Ramos (cell line): ENCODE measurements at regions not wholly inside any gene's neighbourhood (a gene's known extent, or its start where the extent isn't known, plus 50 kb on each side); places are given as distances from the start of the nearest gene placed in this dataset.

Experiments
- in situ Hi-C: fragments of 300-500 bp; cut with MboI; formaldehyde crosslinking; loops from one replicate; pipeline ENCODE4 v1.14.3; 2022; ENCODE audit warnings: low sequenced_read_pairs; ENCODE audit not compliant: unreplicated experiment

- in situ Hi-C loops, result no loop called here
Observed at GRCh38 chr11:122359081-122359571, 243.1 kb upstream of the BLID start.

GRCh38 chr11:122358292-122358691 lies 242.3 kb upstream of the BLID start:
- in situ Hi-C loops, result no loop called here

GRCh38 chr11:122355968-122356367 lies 240.0 kb upstream of the BLID start:
- in situ Hi-C loops, result no loop called here

DNA sequence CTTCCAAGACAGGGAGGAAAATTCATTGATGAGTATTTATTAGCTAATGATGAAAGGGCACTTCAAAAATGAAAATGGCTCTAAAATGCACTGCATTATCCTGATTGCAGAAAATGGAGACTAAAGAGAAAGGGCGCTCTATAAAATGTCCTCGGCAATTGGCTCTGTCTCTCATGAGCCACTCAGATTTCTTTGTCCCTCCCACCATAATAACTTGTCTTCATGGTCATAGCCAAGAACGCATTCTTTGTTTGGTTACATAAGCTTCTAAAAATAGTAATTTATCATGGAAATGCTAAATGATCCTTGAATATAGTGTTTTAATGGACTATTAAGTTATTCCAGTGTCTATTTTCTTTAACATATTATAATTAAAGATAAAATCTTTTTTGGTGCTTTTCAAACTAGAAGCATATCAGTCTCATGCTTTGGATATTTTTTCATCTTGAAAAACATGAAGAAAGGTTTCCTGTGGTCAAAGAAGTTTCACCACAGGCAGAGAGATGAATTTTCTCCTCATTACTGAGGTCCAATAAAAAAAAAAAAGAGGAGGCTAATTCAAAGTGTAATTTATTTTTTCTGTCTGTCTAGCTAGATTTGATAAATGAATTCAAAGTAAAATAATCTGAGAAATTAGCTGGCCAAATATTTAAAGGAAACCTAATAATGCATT lies 238.1 kb upstream of the BLID start:
- in situ Hi-C loops, result no loop called here

GRCh38 chr11:122353561-122353960 lies 237.5 kb upstream of the BLID start:
- in situ Hi-C loops, result no loop called here

- in situ Hi-C loops, result no loop called here
Observed at GRCh38 chr11:122348659-122349409, 232.8 kb upstream of the BLID start.

DNA sequence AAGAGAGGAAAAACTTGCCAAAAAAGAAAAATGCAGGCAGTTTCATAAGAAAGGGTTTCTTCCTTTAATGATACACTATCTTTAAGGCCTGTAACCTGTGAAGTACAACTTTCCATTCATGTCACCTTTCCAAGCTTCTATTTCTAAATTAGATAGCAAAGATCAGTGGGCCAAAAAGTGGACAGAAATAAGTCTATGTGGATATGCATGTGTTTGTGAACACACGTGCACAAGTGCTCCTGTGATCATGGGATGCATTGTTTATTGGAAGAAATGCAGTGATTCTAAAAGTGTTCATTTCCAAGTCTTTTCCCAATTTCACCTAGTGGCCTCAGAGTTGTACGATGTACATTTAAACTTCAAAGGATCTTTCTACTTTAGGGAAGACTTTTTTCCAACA lies 230.0 kb upstream of the BLID start:
- in situ Hi-C loops, result no loop called here

- in situ Hi-C loops, result no loop called here
Observed at GRCh38 chr11:122345586-122345985, 229.6 kb upstream of the BLID start.

DNA sequence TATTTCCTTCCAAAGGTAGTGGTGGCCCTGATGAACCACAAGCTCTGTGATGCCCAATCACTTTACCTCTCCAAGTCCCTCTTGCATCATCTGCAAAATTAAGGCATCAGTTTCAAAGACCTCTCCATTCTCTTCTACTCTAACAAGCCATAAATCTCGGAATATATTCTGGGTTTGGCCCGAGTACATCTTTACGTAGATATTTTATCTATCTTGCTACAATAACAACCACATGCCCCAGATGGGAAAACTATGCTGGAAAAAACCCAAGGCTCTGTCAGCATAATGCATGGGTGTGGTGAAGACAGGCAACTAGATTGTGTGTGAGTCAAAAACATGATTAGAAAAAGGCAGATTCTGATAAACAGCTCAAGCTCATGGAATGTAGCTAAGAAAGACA lies 228.2 kb upstream of the BLID start:
- in situ Hi-C loops, result no loop called here

DNA sequence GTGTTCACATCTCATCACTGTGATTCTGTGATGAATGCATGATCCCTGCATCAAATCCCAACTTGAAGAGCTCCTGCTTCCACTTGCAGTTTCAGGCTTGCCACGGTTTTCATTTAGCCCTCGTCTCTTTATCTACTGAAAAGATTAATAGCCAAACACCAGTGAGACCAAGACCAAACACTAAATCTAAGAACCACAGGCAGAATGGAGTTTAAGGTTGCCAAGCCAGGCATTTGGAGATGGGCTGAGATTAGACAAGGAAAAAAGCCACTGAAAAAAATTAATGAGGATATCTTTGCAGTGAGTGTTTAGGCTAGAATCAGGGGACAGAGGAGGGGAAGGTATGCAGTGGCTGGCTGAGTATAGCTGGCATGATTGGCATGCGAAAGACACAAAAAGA lies 227.2 kb upstream of the BLID start:
- in situ Hi-C loops, result no loop called here

GRCh38 chr11:122342089-122342744 lies 226.2 kb upstream of the BLID start:
- in situ Hi-C loops, result no loop called here

DNA sequence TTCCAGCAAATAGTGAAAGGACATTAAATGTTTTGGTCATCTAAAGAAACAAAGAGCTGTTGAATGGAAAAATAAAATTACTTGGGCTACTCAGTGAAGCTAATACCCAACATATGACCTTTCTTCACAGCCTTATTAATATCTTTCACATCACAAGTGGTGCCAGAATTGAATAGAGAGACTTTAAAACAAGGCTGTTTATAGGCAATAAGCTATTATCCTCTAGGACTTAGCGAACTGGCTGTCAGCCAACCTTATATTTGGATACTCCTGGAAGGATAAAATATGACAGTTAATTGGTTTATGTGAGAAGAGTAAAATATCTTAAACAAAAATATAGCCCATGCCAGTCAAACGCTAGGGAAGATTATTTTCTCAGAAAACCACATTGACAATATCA lies 225.5 kb upstream of the BLID start:
- in situ Hi-C loops, result no loop called here

GRCh38 chr11:122340607-122341290 lies 224.7 kb upstream of the BLID start:
- in situ Hi-C loops, result no loop called here

DNA sequence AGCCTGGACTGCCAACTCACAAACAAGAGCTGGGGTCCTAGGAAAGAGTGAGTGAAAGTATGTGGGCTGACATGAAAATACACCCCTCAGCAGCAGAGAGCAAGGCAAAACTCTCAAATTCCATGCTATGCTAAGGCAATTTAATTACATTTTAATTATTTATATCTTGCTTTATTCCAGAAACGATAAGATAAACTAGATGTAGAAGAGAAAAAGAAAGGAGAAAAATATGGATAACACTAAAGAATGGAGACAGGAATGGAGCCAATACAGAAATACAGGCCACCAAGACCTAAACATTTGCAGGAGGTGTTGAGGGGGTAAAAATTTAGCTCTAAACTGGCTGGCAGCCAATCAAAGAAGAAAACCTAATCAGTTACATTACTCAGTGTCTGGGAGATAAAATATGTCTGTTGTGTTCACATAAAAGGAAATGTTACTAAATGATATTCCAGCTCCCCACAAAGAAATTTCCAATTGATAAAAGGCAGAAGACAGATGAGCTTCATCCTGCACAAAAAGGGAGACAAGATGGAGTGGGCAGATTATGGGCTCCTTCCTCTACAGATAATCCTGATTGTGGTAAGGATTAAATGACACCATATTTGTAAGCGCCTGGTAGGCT lies 223.5 kb upstream of the BLID start:
- in situ Hi-C loops, result no loop called here

DNA sequence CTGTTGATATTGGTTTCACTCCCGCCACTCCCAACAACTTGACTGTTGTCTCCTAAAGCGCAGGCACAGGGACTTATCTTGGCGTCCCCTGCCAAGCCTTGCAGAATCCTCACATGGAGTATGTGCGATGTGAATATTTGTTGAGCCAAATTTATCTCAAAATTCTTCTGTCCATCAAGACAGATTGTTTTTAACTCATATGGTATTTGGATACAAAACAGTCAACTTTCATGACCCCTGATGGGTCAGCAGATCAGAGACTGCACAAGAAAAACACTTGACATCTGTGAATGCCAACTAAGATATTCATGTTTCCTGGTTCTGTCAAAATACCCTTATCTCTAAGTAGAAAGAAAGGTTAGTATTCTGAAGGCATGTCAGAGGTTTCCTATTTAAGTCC lies 221.7 kb upstream of the BLID start:
- in situ Hi-C loops, result no loop called here

- in situ Hi-C loops, result no loop called here
Observed at GRCh38 chr11:122337241-122337640, 221.2 kb upstream of the BLID start.

DNA sequence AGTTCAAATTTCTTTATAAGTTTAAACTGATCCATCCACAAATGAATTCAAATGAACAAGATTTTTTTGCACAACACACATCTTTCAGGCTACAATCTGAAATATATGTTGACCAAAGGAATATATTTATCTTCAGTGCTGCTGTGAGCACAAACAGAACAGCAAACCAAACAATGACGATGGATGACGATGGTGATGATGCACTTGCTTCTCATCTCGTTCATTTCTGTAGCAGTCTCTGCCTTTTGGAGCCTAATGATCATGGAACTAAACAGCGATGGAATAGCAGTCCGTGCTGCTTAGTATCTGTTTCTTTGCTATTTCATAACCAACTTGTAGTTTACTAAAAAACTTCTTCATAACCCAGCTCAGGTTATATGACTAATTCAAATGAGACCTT lies 220.7 kb upstream of the BLID start:
- in situ Hi-C loops, result no loop called here

DNA sequence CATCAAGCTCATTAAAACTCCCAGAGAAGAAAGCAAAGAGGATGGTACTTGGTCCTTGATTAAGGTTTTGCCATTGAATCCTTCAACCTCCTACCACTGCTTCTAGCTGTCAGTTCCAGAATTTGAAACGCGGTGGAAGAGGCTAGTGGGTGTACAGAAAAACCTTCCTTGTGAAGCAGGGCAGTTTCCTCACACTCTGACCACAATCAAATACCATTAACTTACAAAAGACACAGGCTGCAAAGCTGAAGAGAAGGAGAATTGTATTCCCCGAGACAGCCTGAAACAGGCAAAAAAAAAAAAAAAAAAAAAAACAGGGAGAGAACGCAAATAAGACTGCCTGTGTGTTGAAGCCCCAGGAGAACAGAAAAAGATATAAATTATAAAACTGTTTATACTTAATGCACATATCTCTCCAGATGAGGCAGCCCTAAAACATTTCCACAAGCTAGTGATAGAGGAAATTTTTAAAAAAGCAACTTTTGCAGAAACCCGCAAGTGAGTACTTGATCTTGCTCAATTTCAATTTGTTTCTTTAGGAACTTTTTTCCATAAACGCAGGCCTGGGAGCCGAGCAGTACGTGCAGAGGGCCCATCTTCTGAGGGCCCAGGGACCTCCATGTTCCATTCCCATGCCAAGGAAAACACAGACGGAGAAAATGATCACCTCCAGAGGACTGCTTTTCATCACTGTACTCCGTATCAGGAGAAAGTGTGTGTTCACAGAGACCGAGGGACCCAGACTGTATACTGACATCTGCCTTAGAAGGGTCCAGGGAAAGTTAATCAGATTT lies 218.7 kb upstream of the BLID start:
- in situ Hi-C loops, result no loop called here

DNA sequence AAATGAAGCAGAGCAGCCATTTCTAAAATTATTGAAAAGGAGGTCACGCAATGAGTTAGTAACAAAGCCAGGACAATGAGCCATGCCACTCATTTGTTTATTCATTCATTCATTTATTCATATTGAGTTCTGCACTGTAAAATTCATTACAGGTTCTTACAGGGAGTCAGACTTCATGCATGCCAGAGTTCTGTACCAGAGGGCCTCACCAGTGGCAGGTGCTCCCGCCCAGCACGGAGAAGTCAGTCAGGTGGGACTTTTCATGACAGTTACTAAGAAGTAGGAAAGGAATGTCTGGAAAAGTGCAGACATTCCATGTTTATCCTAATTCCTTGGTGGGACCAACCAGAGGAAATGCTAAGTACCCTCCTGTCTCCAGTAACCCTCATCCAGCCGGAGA lies 217.5 kb upstream of the BLID start:
- in situ Hi-C loops, result no loop called here

DNA sequence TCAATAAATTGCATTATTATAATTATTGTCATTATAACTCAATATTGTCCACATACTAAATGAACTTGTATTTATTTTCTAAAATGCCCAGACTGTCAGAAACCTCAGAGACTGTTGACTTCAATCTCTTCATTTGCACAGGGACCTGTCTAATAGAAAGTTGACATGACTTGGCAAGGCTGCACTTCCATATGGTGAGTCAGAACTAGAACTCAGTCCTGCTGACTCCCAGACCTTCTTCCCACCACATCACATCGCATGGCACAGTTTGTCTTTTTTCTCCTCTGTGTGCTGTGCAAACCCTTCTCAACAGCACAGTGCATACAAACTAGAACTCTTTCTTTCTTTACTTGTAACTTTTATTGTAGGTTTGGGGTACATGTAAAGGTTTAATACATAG lies 215.1 kb upstream of the BLID start:
- in situ Hi-C loops, result no loop called here
